PC-9 (cell line): ENCODE measurements at regions not wholly inside any gene's neighbourhood (a gene's known extent, or its start where the extent isn't known, plus 50 kb on each side); places are given as distances from the start of the nearest gene placed in this dataset.

Source experiments
- BruUV-seq: library from RNA; stranded (reverse); fragments of 400-500 nt; replicated peaks from 2 replicates; lab custom pipeline; 2021; lab: Mats Ljungman, UMichigan
- CTCF ChIA-PET: fragments of 300-600 bp; sonication (Branson Sonifier 250); formaldehyde crosslinking; loops from one replicate; lab custom pipeline; 2022; ENCODE audit warnings: antibody characterized with exemption; lab: Charles Lee
- POLR2A ChIA-PET: fragments of 300-600 bp; sonication (Branson Sonifier 250); formaldehyde crosslinking; loops from one replicate; lab custom pipeline; 2022; ENCODE audit warnings: antibody characterized with exemption; ENCODE audit not compliant: unreplicated experiment; lab: Charles Lee
- DNase-seq, 2 experiments: peaks; one replicate each; pipeline versions ENCODE4 v3.0.0 to v3.0.0-alpha.2; 2015 to 2022; ENCODE audit warnings: mixed read lengths in 1 of 2
- H2AFZ ChIP-seq: fragments of 200-600 bp; sonication (generic); 2 replicates; pipeline ENCODE4 v1.8.1; 2017; ENCODE audit warnings: antibody characterized with exemption
- H3F3A ChIP-seq: fragments of 200-600 bp; sonication (generic); 2 replicates; pipeline ENCODE4 v1.8.1; 2017; ENCODE audit warnings: antibody characterized with exemption, mild to moderate bottlenecking, low read depth; ENCODE audit not compliant: insufficient read depth
- H3K27ac ChIP-seq: fragments of 200-600 bp; sonication (generic); 2 replicates; pipeline ENCODE4 v1.6.1; 2016; ENCODE audit warnings: mixed run types
- H3K27me3 ChIP-seq: fragments of 200-600 bp; sonication (generic); 2 replicates; pipeline ENCODE4 v1.6.1; 2016; ENCODE audit warnings: low read depth, mixed run types; ENCODE audit not compliant: insufficient read depth
- H3K36me3 ChIP-seq: fragments of 200-600 bp; sonication (generic); 2 replicates; pipeline ENCODE4 v1.6.1; 2016; ENCODE audit warnings: low read depth, mixed run types
- H3K4me1 ChIP-seq: fragments of 200-600 bp; sonication (generic); replicated peaks from 2 replicates; pipeline ENCODE4 v1.6.1; 2016; ENCODE audit warnings: mixed run types; ENCODE audit not compliant: insufficient read depth
- H3K4me2 ChIP-seq: fragments of 200-600 bp; sonication (generic); 2 replicates; pipeline ENCODE4 v1.6.1; 2017; ENCODE audit warnings: mixed run types
- H3K4me3 ChIP-seq: fragments of 200-600 bp; sonication (generic); 2 replicates; pipeline ENCODE4 v1.6.1; 2016; ENCODE audit warnings: mixed run types
- H3K79me2 ChIP-seq: fragments of 200-600 bp; sonication (generic); 2 replicates; pipeline ENCODE4 v1.6.1; 2017; ENCODE audit warnings: low read depth, mixed run types
- H3K9me2 ChIP-seq: fragments of 200-600 bp; sonication (generic); 2 replicates; pipeline ENCODE4 v1.8.1; 2017; ENCODE audit warnings: mild to moderate bottlenecking; ENCODE audit not compliant: insufficient read depth
- H3K9me3 ChIP-seq: fragments of 200-600 bp; sonication (generic); 2 replicates; pipeline ENCODE4 v1.8.1; 2016; ENCODE audit warnings: low read depth; ENCODE audit not compliant: insufficient read depth
- H4K20me1 ChIP-seq: fragments of 200-600 bp; sonication (generic); 2 replicates; pipeline ENCODE4 v1.8.1; 2017; ENCODE audit not compliant: insufficient read depth
- EZH2 ChIP-seq: fragments of 200-600 bp; sonication (generic); IDR thresholded peaks from 2 replicates; pipeline ENCODE4 v1.8.0; 2017; ENCODE audit warnings: antibody characterized with exemption, low read depth
- intact Hi-C: fragments of 100-400 bp; cut with micrococcal nuclease; formaldehyde crosslinking; loops from one replicate; pipeline ENCODE4 v1.10.0; 2022; ENCODE audit not compliant: unreplicated experiment
- TF ChIP-seq, protein P1 (sequence below): fragments of 200-600 bp; sonication (generic); conservative IDR thresholded peaks from 2 replicates; pipeline ENCODE4 v1.6.1; 2017; ENCODE audit warnings: mixed run types, antibody characterized with exemption, mild to moderate bottlenecking, moderate library complexity

DNA sequence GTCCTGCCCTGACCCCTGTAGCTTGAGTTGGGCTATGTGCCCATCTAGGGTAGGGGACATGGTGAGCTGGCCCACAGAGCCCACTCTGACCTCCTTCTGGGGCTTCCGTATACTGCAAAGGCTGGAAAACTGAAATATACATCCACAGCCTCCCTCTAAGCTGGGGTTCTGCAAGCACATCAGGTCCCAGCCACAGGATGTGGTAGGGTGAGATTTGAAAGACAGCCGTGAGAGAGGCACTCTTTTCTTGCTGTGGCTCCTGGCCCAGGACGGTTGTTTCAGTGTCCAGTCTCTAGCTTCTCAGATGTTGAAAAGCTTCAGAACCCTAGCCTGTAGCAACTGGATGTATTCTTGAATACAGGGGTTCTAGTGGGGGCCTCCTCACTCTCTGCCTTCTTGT lies 60.1 kb upstream of the ADRB1 start:
- no peaks in the 10 kb centered on the region for H3K36me3 ChIP-seq
- peak overlapping the region; percentile 47 for H3K27ac ChIP-seq
- POLR2A ChIA-PET: interaction anchor here (0.6 kb wide), 1 partner anchor 255 kb away, joined by 5 read pairs; no protein-coding TSS in a partner anchor
- no peaks in the 10 kb centered on the region for H3K79me2 ChIP-seq
- no peak for DNase-seq
- no peaks in the 10 kb centered on the region for H4K20me1 ChIP-seq
- no TSS peak for BruUV-seq
- peaks cover 33% of the 10 kb centered on the region for H3K4me1 ChIP-seq
- no peaks in the 10 kb centered on the region for H3K27me3 ChIP-seq
- H3K4me3 ChIP-seq: no peak overlapping the region
- TF ChIP-seq EZH2: no peak
- TF ChIP-seq, protein P1, sequence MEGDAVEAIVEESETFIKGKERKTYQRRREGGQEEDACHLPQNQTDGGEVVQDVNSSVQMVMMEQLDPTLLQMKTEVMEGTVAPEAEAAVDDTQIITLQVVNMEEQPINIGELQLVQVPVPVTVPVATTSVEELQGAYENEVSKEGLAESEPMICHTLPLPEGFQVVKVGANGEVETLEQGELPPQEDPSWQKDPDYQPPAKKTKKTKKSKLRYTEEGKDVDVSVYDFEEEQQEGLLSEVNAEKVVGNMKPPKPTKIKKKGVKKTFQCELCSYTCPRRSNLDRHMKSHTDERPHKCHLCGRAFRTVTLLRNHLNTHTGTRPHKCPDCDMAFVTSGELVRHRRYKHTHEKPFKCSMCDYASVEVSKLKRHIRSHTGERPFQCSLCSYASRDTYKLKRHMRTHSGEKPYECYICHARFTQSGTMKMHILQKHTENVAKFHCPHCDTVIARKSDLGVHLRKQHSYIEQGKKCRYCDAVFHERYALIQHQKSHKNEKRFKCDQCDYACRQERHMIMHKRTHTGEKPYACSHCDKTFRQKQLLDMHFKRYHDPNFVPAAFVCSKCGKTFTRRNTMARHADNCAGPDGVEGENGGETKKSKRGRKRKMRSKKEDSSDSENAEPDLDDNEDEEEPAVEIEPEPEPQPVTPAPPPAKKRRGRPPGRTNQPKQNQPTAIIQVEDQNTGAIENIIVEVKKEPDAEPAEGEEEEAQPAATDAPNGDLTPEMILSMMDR: no peak
- intact Hi-C loops: loop anchor here (2.0 kb wide), 1 partner anchor 25 kb away; no protein-coding TSS in a partner anchor
- H3F3A ChIP-seq: peaks cover 13% of the 10 kb centered on the region; the same call in 1 of the 2 replicates
- H3K9me3 ChIP-seq: no peaks in the 10 kb centered on the region
- peak overlapping the region; percentile 63; the same call in 1 of the 2 replicates for H3K4me2 ChIP-seq
- H3K9me2 ChIP-seq: no peaks in the 10 kb centered on the region
- CTCF ChIA-PET: interaction anchor here (0.6 kb wide), 1 partner anchor 41 kb away, joined by 5 read pairs; no protein-coding TSS in a partner anchor
- H2AFZ ChIP-seq: no peak overlapping the region

DNA sequence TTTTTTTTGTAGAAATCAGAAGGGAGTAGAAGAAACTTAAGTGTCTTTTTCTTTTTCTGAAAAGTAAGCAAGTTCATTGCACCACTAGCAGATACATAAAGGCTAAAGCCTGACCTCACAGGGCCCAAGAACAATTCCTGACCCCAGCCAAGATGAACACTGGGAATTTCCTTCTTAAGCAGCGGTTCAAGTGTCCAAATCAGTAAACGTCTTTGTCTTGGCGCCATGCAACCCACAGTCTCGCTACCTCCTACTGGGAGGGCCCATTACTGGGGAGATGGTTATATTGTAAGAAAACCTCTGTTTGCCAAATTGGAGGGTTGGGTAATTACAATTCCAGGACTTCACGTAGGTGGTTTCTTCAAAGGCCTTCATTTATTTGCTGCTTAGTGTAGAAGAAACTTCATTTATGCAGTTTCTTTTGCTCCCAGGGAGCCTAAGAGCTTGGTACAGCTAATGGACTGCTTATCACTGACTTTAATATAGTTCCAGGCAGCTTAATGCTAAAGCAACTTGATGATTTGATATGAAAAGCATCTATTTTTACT lies 58.3 kb upstream of the ADRB1 start:
- TF ChIP-seq, protein P1: no peak
- TF ChIP-seq EZH2: no peak
- BruUV-seq: no TSS peak
- Histone ChIP-seq H3K9me3 (no peaks in the 10 kb centered on the region), H3K27ac (no peak overlapping the region), H2AFZ (no peak overlapping the region), H3K36me3 (no peaks in the 10 kb centered on the region), H3K27me3 (no peaks in the 10 kb centered on the region), H3K79me2 (no peaks in the 10 kb centered on the region), H3F3A (peaks cover 13% of the 10 kb centered on the region; the same call in 1 of the 2 replicates), H3K9me2 (no peaks in the 10 kb centered on the region), H4K20me1 (no peaks in the 10 kb centered on the region), H3K4me3 (no peak overlapping the region), H3K4me2 (no peak overlapping the region), H3K4me1 (peaks cover 33% of the 10 kb centered on the region)
- no peak for DNase-seq
- ChIA-PET CTCF (no interaction called here), POLR2A (no interaction called here)
- intact Hi-C loops: no loop called here

DNA sequence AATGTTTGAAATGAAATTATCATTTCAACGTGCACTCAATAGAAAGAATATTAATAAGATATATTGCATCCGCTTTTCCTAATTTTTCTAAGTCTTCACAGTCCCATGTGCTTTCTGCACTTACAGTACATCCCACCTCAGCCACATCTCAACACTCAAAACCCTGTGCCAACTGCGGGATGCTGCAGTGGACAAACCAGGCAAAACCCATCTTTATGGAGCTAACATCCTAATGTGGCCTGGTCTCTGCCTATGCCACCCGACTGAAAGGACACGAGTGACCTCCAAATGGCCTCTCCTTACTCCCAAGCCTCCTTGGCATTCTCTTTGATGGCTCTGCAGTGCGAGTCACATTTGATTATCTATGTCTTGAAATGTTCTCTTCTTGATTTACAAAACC lies 57.4 kb upstream of the ADRB1 start:
- BruUV-seq: no TSS peak
- CTCF ChIA-PET: no interaction called here

More for the DNA sequence above, 57.4 kb upstream of the ADRB1 start:
- H3K4me1 ChIP-seq: peaks cover 33% of the 10 kb centered on the region
- H3K36me3 ChIP-seq: no peaks in the 10 kb centered on the region
- no peak for DNase-seq
- intact Hi-C loops: no loop called here
- no peak overlapping the region for H2AFZ ChIP-seq
- POLR2A ChIA-PET: no interaction called here
- no peak overlapping the region for H3K4me2 ChIP-seq
- H3K9me3 ChIP-seq: no peaks in the 10 kb centered on the region
- H3F3A ChIP-seq: peaks cover 13% of the 10 kb centered on the region; the same call in 1 of the 2 replicates
- no peaks in the 10 kb centered on the region for H3K79me2 ChIP-seq
- TF ChIP-seq, protein P1: no peak
- no peak for TF ChIP-seq EZH2
- H3K4me3 ChIP-seq: no peak overlapping the region
- no peaks in the 10 kb centered on the region for H4K20me1 ChIP-seq
- H3K27me3 ChIP-seq: no peaks in the 10 kb centered on the region
- no peaks in the 10 kb centered on the region for H3K9me2 ChIP-seq
- H3K27ac ChIP-seq: no peak overlapping the region
